ENCODE measurements at regions not wholly inside any gene's neighbourhood (a gene's known extent, or its start where the extent isn't known, plus 50 kb on each side); places are given as distances from the start of the nearest gene placed in this dataset.

GRCh38 chr17:14755002-14755401, 454.1 kb downstream of the HS3ST3B1 start:
- Histone ChIP-seq H3K27ac (no peak overlapping the region), H3K4me3 (no peak overlapping the region), H3K4me1 (no peaks in the 10 kb centered on the region), H3K9me3 (no peaks in the 10 kb centered on the region), H3K27me3 (no peaks in the 10 kb centered on the region), H3K36me3 (no peaks in the 10 kb centered on the region)
- TF ChIP-seq CTCF (IDR thresholded peaks at IDR 0.05) = no peak
- no peak for DNase-seq (ENCODE audit: low spot score)

- Histone ChIP-seq H3K9me3 (no peaks in the 10 kb centered on the region), H3K4me3 (no peak overlapping the region), H3K27ac (no peak overlapping the region), H3K27me3 (no peaks in the 10 kb centered on the region), H3K36me3 (no peaks in the 10 kb centered on the region), H3K4me1 (no peaks in the 10 kb centered on the region)
- peak; percentile 28 for DNase-seq (ENCODE audit: low spot score)
- no peak for TF ChIP-seq CTCF (IDR thresholded peaks at IDR 0.05)
Measured at GRCh38 chr17:14753383-14753782, 452.5 kb downstream of the HS3ST3B1 start.

GRCh38 chr17:14752011-14752410, 451.1 kb downstream of the HS3ST3B1 start:
- TF ChIP-seq CTCF (IDR thresholded peaks at IDR 0.05) = no peak
- Histone ChIP-seq H3K36me3 (no peaks in the 10 kb centered on the region), H3K27ac (no peak overlapping the region), H3K9me3 (no peaks in the 10 kb centered on the region), H3K4me3 (no peak overlapping the region), H3K27me3 (no peaks in the 10 kb centered on the region), H3K4me1 (no peaks in the 10 kb centered on the region)
- DNase-seq (ENCODE audit: low spot score) = no peak

GRCh38 chr17:14750866-14751265, 450.0 kb downstream of the HS3ST3B1 start:
- no peak for DNase-seq (ENCODE audit: low spot score)
- H3K27ac ChIP-seq = no peak overlapping the region
- H3K27me3 ChIP-seq = no peaks in the 10 kb centered on the region
- no peak for TF ChIP-seq CTCF (IDR thresholded peaks at IDR 0.05)
- no peaks in the 10 kb centered on the region for H3K9me3 ChIP-seq
- H3K4me3 ChIP-seq = no peak overlapping the region
- no peaks in the 10 kb centered on the region for H3K36me3 ChIP-seq
- H3K4me1 ChIP-seq = no peaks in the 10 kb centered on the region

GRCh38 chr17:14749269-14749668, 448.4 kb downstream of the HS3ST3B1 start:
- Histone ChIP-seq H3K27ac (no peak overlapping the region), H3K9me3 (no peaks in the 10 kb centered on the region), H3K4me1 (no peaks in the 10 kb centered on the region), H3K4me3 (no peak overlapping the region), H3K27me3 (no peaks in the 10 kb centered on the region), H3K36me3 (no peaks in the 10 kb centered on the region)
- no peak for TF ChIP-seq CTCF (IDR thresholded peaks at IDR 0.05)
- no peak for DNase-seq (ENCODE audit: low spot score)

GRCh38 chr17:14748036-14748710, 447.3 kb downstream of the HS3ST3B1 start:
- no peak overlapping the region for H3K27ac ChIP-seq
- H3K36me3 ChIP-seq = no peaks in the 10 kb centered on the region
- no peaks in the 10 kb centered on the region for H3K4me1 ChIP-seq
- DNase-seq (ENCODE audit: low spot score) = no peak
- H3K9me3 ChIP-seq = no peaks in the 10 kb centered on the region
- H3K27me3 ChIP-seq = no peaks in the 10 kb centered on the region
- H3K4me3 ChIP-seq = no peak overlapping the region
- no peak for TF ChIP-seq CTCF (IDR thresholded peaks at IDR 0.05)
